Body of pancreas (tissue), 4 donors: ENCODE measurements at regions not wholly inside any gene's neighbourhood (a gene's known extent, or its start where the extent isn't known, plus 50 kb on each side); places are given as distances from the start of the nearest gene placed in this dataset.

Experiments used
- CTCF ChIP-seq, 7 experiments: fragments of 450-650 bp in 4 of 7; fragments of 200-600 bp in 3 of 7; sonication (generic) in 3 of 7; IDR thresholded peaks; one replicate each; pipeline ENCODE4 v1.5.1; 2016 to 2019; ENCODE audit warnings: antibody characterized with exemption in 7 of 7
- POLR2A ChIP-seq, 3 donors: fragments of 450-650 bp; IDR thresholded peaks; one replicate each; pipeline ENCODE4 v1.6.1; 2016; ENCODE audit warnings: antibody characterized with exemption in 3 of 3, mild to moderate bottlenecking in 2 of 3

- TF ChIP-seq POLR2A (IDR thresholded peaks at IDR 0.05) (no peak), CTCF (IDR thresholded peaks at IDR 0.05) (no peak)
Observed at GRCh38 chr5:125177340-125177739, 430.9 kb upstream of the ZNF608 start.
